HCT116 (cell line): ENCODE measurements at regions not wholly inside any gene's neighbourhood (a gene's known extent, or its start where the extent isn't known, plus 50 kb on each side); places are given as distances from the start of the nearest gene placed in this dataset.
A peak's percentile ranks its signal among the peaks of the same experiment; 100 is the strongest.

Experiments used
- ATAC-seq: fragments of 200-7000 bp; cut with Tn5 transposase; 2 replicates; pipeline ENCODE4 v1.9.1; 2020; ENCODE audit warnings: mild to moderate bottlenecking, moderate library complexity
- BruUV-seq: library from RNA; stranded (reverse); fragments of 400-500 nt; replicated peaks from 2 replicates; lab custom pipeline; 2021; lab: Mats Ljungman, UMichigan
- CTCF ChIA-PET: fragments of 300-600 bp; sonication (Branson Sonifier 250); formaldehyde crosslinking; loops from one replicate; lab custom pipeline; 2021; ENCODE audit warnings: antibody characterized with exemption; lab: Charles Lee
- POLR2A ChIA-PET: fragments of 300-600, 350-600 bp; sonication (Branson Sonifier 250); formaldehyde crosslinking; loops from one replicate; lab custom pipeline; 2021; ENCODE audit warnings: antibody characterized with exemption; lab: Charles Lee
- RAD21 ChIA-PET, 2 experiments: fragments of 300-600 bp; sonication (Branson Sonifier 250); formaldehyde crosslinking; loops; one replicate each; lab custom pipeline; 2023; ENCODE audit warnings: low total read pairs in 2 of 2; ENCODE audit not compliant: uncharacterized antibody in 2 of 2, unreplicated experiment in 2 of 2, low non-redundant PET in 1 of 2; lab: Charles Lee
- DNase-seq: peaks from one replicate; pipeline ENCODE4 v3.0.0-alpha.2; 2010; ENCODE audit warnings: low read depth, low spot score
- H2AFZ ChIP-seq: fragments of 200-600 bp; shearing (Covaris generic), sonication (generic); 2 replicates; pipeline ENCODE4 v1.6.1; 2017; ENCODE audit warnings: low read depth, mixed run types, mixed read lengths, antibody characterized with exemption, low read length; ENCODE audit not compliant: poor library complexity, severe bottlenecking
- H3K27ac ChIP-seq: 2 replicates; pipeline ENCODE4 v1.5.1; 2012; ENCODE audit warnings: low read depth, low read length
- H3K27me3 ChIP-seq: fragments of 200-600 bp; sonication (generic); 2 replicates; pipeline ENCODE4 v1.6.1; 2016; ENCODE audit warnings: mixed run types, low read length, mixed read lengths; ENCODE audit not compliant: insufficient read depth
- H3K36me3 ChIP-seq, 2 experiments: fragments of 200-500 bp in 1 of 2; fragments of 200-600 bp in 1 of 2; sonication (Bioruptor generic) in 1 of 2; sonication (generic) in 1 of 2; 2 replicates each; pipeline versions ENCODE4 v1.5.1 to v1.6.1; 2014 to 2016; ENCODE audit warnings: low read length in 2 of 2, inconsistent platforms in 1 of 2, mixed read lengths in 1 of 2, mixed run types in 1 of 2; ENCODE audit not compliant: insufficient read depth in 2 of 2, control insufficient read depth in 1 of 2
- H3K4me1 ChIP-seq, 2 experiments: fragments of 200-600 bp in 1 of 2; sonication (generic) in 1 of 2; 2 replicates each; pipeline versions ENCODE4 v1.5.1 to v1.6.1; 2012 to 2017; ENCODE audit warnings: low read length in 2 of 2, inconsistent platforms in 1 of 2, mild to moderate bottlenecking in 1 of 2, mixed read lengths in 1 of 2, mixed run types in 1 of 2, moderate library complexity in 1 of 2; ENCODE audit not compliant: insufficient read depth in 2 of 2, control insufficient read depth in 1 of 2
- H3K4me2 ChIP-seq: fragments of 200-600 bp; sonication (generic); 2 replicates; pipeline ENCODE4 v1.6.1; 2017; ENCODE audit warnings: mixed run types, low read length, mixed read lengths
- H3K4me3 ChIP-seq, 2 experiments: fragments of 200-600 bp in 1 of 2; sonication (generic) in 1 of 2; replicated peaks in 1 of 2; 2 replicates each; pipeline ENCODE4 v1.5.1; 2011 to 2016; ENCODE audit warnings: low read length in 2 of 2, control low read depth in 1 of 2, low read depth in 1 of 2, mild to moderate bottlenecking in 1 of 2, mixed read lengths in 1 of 2, mixed run types in 1 of 2
- H3K79me2 ChIP-seq: fragments of 200-600 bp; sonication (generic); 2 replicates; pipeline ENCODE4 v1.6.1; 2017; ENCODE audit warnings: mild to moderate bottlenecking, mixed run types, low read length, moderate library complexity, mixed read lengths; ENCODE audit not compliant: insufficient read depth
- H3K9ac ChIP-seq: fragments of 200-600 bp; sonication (generic); 2 replicates; pipeline ENCODE4 v1.6.1; 2016; ENCODE audit warnings: low read length, mixed read lengths
- H3K9me2 ChIP-seq: fragments of 200-600 bp; sonication (generic), shearing (Covaris generic); 2 replicates; pipeline ENCODE4 v1.6.1; 2017; ENCODE audit warnings: mixed run types, mild to moderate bottlenecking, moderate library complexity; ENCODE audit not compliant: insufficient read depth
- H3K9me3 ChIP-seq, 2 experiments: fragments of 200-500 bp in 1 of 2; fragments of 200-600 bp in 1 of 2; sonication (Bioruptor generic) in 1 of 2; sonication (generic) in 1 of 2; 2 replicates each; pipeline ENCODE4 v1.6.1; 2014 to 2017; ENCODE audit warnings: low read length in 2 of 2, mixed read lengths in 2 of 2, inconsistent platforms in 1 of 2, low read depth in 1 of 2, mild to moderate bottlenecking in 1 of 2, mixed run types in 1 of 2, moderate library complexity in 1 of 2; ENCODE audit not compliant: control insufficient read depth in 1 of 2, insufficient read depth in 1 of 2
- H4K20me1 ChIP-seq: fragments of 200-600 bp; sonication (generic), shearing (Covaris generic); 2 replicates; pipeline ENCODE4 v1.6.1; 2017; ENCODE audit warnings: mixed run types, mild to moderate bottlenecking, moderate library complexity; ENCODE audit not compliant: insufficient read depth
- CEBPB ChIP-seq: IDR thresholded peaks from 2 replicates; pipeline ENCODE4 v1.6.1; 2012; ENCODE audit warnings: low read depth
- CTCF ChIP-seq, 3 experiments: fragments of 200-600 bp in 1 of 3; sonication (generic) in 1 of 3; IDR thresholded peaks in 2 of 3; conservative IDR thresholded peaks in 1 of 3; 2 replicates each; pipeline ENCODE4 v1.5.1; 2012 to 2017; ENCODE audit warnings: low read depth in 2 of 3, low read length in 2 of 3, antibody characterized with exemption in 1 of 3, borderline replicate concordance in 1 of 3, control low read depth in 1 of 3, mild to moderate bottlenecking in 1 of 3, mixed read lengths in 1 of 3, mixed run types in 1 of 3, moderate library complexity in 1 of 3; ENCODE audit not compliant: insufficient read depth in 1 of 3
- EGR1 ChIP-seq: IDR thresholded peaks from 2 replicates; pipeline ENCODE4 v1.6.1; 2012; ENCODE audit warnings: low read depth
- ELF1 ChIP-seq: IDR thresholded peaks from 2 replicates; pipeline ENCODE4 v1.6.1; 2012; ENCODE audit warnings: low read depth, borderline replicate concordance
- EZH2 ChIP-seq: fragments of 200-600 bp; sonication (generic); IDR thresholded peaks from 2 replicates; pipeline ENCODE4 v1.6.1; 2017; ENCODE audit warnings: antibody characterized with exemption, mixed run types
- EZH2phosphoT487 ChIP-seq: fragments of 200-600 bp; IDR thresholded peaks from 2 replicates; pipeline ENCODE4 v1.6.1; 2018; ENCODE audit warnings: antibody characterized with exemption, borderline replicate concordance
- JUND ChIP-seq: IDR thresholded peaks from 2 replicates; pipeline ENCODE4 v1.6.1; 2012
- SIN3A ChIP-seq: IDR thresholded peaks from 2 replicates; pipeline ENCODE4 v1.6.1; 2012; ENCODE audit warnings: low read depth
- SRF ChIP-seq: IDR thresholded peaks from 2 replicates; pipeline ENCODE4 v1.6.1; 2012; ENCODE audit warnings: low read depth
- YY1 ChIP-seq: IDR thresholded peaks from 2 replicates; pipeline ENCODE4 v1.6.1; 2011; ENCODE audit warnings: low read length, low read depth, moderate library complexity, mild to moderate bottlenecking; ENCODE audit not compliant: insufficient replicate concordance; ENCODE audit errors: extremely low read depth
- ZFX ChIP-seq: fragments of 450-650 bp; IDR thresholded peaks from 2 replicates; pipeline ENCODE4 v1.6.1; 2017
- ZNF274 ChIP-seq: fragments of 200-500 bp; sonication (Bioruptor generic); IDR thresholded peaks from 2 replicates; pipeline ENCODE4 v1.6.1; 2014; ENCODE audit warnings: mild to moderate bottlenecking, low read depth, low read length, inconsistent platforms
- intact Hi-C: fragments of 100-400 bp; cut with micrococcal nuclease; formaldehyde crosslinking; loops from 2 replicates; pipeline ENCODE4 v1.10.0; 2022
- TF ChIP-seq, protein P1 (sequence below): IDR thresholded peaks from 2 replicates; pipeline ENCODE4 v1.6.1; 2012

GRCh38 chr12:91769736-91770135 is 375.9 kb downstream of the BTG1 start:
- Histone ChIP-seq H4K20me1 (no peaks in the 10 kb centered on the region), H3K9me3 (no peaks in the 10 kb centered on the region), H3K79me2 (no peaks in the 10 kb centered on the region), H3K4me3 (no peak overlapping the region), H3K4me1 (peaks cover 0 to 18% of the 10 kb centered on the region in 2 experiments; a peak in 2 of 4 replicates), H3K9ac (no peak overlapping the region), H3K4me2 (no peak overlapping the region), H3K27me3 (no peaks in the 10 kb centered on the region), H3K27ac (no peak overlapping the region)
- ATAC-seq (no peak), DNase-seq (no peak)
- intact Hi-C loops = loop anchor here (10.0 kb wide), 1 partner anchor 375 kb away; the partner anchor contains the start of gene BTG1
- POLR2A ChIA-PET = no interaction called here
- CTCF ChIA-PET = no interaction called here
- RAD21 ChIA-PET = no interaction called here
- TF ChIP-seq EZH2 = no peak
- TF ChIP-seq, protein P1, sequence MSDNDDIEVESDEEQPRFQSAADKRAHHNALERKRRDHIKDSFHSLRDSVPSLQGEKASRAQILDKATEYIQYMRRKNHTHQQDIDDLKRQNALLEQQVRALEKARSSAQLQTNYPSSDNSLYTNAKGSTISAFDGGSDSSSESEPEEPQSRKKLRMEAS = no peak
- TF ChIP-seq, all 23 proteins: peak for 0
- no TSS peak for BruUV-seq
- Histone ChIP-seq H2AFZ (peak overlapping the region; percentile 54), H3K36me3 (no peaks in the 10 kb centered on the region), H3K9me2 (no peaks in the 10 kb centered on the region)

DNA sequence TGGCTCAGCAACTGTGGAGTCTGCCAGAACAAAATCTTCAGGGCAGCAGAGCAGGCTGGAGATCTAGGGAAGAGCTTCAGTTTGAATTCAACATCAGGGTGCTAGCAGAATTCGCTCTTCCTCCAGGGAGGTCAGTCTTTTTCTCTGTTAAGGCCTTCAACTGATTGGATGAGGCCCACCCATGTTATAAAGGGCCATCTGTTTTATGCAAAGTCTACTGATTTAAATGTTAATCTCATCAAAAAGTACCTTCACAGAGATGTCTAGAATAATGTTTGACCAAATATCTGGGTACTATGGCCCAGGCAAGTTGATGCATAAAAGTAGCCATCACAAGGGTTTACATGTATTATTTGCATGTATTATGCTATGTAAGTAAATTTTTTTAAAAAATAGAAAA is 378.4 kb downstream of the BTG1 start:
- POLR2A ChIA-PET = no interaction called here
- H3K9me3 ChIP-seq = no peaks in the 10 kb centered on the region
- no peak overlapping the region for H3K4me3 ChIP-seq
- H3K4me2 ChIP-seq = no peak overlapping the region
- CTCF ChIA-PET = no interaction called here
- TF ChIP-seq YY1 = no peak
- no peak for TF ChIP-seq SIN3A
- no peak for TF ChIP-seq EZH2
- TF ChIP-seq, protein P1 = no peak
- TF ChIP-seq JUND = no peak
- TF ChIP-seq ZNF274 = no peak
- no peak for TF ChIP-seq EZH2phosphoT487
- no peak for TF ChIP-seq CEBPB
- no peak for TF ChIP-seq SRF
- TF ChIP-seq ZFX = no peak
- TF ChIP-seq CTCF (IDR thresholded peaks at IDR 0.05 in 2 of 3, conservative IDR thresholded peaks at IDR 0.05 in 1 of 3; ENCODE audit: borderline replicate concordance in 1 of 3, insufficient read depth in 1 of 3, low read depth in 2 of 3, low read length in 2 of 3) = no peak
- no peak for TF ChIP-seq ELF1
- no peak for TF ChIP-seq EGR1
- H3K79me2 ChIP-seq = no peaks in the 10 kb centered on the region
- no peaks in the 10 kb centered on the region for H3K36me3 ChIP-seq
- H3K27me3 ChIP-seq = no peaks in the 10 kb centered on the region
- H3K9ac ChIP-seq = no peak overlapping the region
- H3K27ac ChIP-seq = no peak overlapping the region
- DNase-seq = no peak
- peaks cover 0 to 4% of the 10 kb centered on the region in 2 experiments; a peak in 1 of 4 replicates for H3K4me1 ChIP-seq
- no TSS peak for BruUV-seq
- no peak for ATAC-seq
- H4K20me1 ChIP-seq = no peaks in the 10 kb centered on the region
- H2AFZ ChIP-seq = no peak overlapping the region
- intact Hi-C loops = no loop called here
- RAD21 ChIA-PET = no interaction called here
- no peaks in the 10 kb centered on the region for H3K9me2 ChIP-seq
